ENCODE measurements at regions not wholly inside any gene's neighbourhood (a gene's known extent, or its start where the extent isn't known, plus 50 kb on each side); places are given as distances from the start of the nearest gene placed in this dataset.
"Not testable (repeated sequence)": the region's sequence is repeated elsewhere in the genome, so short reads cannot be mapped to it uniquely, and the experiment has no call there.

DNA sequence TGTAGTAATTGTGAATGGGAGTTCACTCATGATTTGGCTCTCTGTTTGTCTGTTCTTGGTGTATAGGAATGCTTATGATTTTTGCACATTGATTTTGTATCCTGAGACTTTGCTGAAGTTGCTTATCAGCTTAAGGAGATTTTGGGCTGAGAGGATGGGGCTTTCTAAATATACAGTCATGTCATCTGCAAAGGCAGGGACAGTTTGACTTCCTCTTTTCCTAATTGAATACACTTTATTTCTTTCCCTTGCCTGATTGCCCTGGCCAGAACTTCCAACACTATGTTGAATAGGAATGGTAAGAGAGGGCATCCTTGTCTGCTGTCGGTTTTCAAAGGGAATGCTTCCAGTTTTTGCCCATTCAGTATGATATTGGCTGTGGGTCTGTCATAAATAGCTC is 51.9 kb upstream of the ARHGAP29 start:
- TF ChIP-seq, protein P1, sequence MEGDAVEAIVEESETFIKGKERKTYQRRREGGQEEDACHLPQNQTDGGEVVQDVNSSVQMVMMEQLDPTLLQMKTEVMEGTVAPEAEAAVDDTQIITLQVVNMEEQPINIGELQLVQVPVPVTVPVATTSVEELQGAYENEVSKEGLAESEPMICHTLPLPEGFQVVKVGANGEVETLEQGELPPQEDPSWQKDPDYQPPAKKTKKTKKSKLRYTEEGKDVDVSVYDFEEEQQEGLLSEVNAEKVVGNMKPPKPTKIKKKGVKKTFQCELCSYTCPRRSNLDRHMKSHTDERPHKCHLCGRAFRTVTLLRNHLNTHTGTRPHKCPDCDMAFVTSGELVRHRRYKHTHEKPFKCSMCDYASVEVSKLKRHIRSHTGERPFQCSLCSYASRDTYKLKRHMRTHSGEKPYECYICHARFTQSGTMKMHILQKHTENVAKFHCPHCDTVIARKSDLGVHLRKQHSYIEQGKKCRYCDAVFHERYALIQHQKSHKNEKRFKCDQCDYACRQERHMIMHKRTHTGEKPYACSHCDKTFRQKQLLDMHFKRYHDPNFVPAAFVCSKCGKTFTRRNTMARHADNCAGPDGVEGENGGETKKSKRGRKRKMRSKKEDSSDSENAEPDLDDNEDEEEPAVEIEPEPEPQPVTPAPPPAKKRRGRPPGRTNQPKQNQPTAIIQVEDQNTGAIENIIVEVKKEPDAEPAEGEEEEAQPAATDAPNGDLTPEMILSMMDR (conservative IDR thresholded peaks at IDR 0.05), result not testable (repeated sequence)
- TF ChIP-seq EZH2 (IDR thresholded peaks at IDR 0.05; ENCODE audit: low read depth), result not testable (repeated sequence)

Measured in PC-9 (cell line).